HL-60 (cell line): ENCODE measurements at regions not wholly inside any gene's neighbourhood (a gene's known extent, or its start where the extent isn't known, plus 50 kb on each side); places are given as distances from the start of the nearest gene placed in this dataset.

Experiments
- DNase-seq, 2 experiments: peaks; one replicate each; pipeline ENCODE4 v3.0.0-alpha.2; 2010 to 2020; ENCODE audit warnings: low read depth in 1 of 2, low spot score in 1 of 2
- H3K27ac ChIP-seq: fragments of 250-450 bp; sonication (Bioruptor Pico); replicated peaks from 2 replicates; pipeline ENCODE4 v1.5.1; 2020; ENCODE audit warnings: mild to moderate bottlenecking, moderate library complexity
- H3K27me3 ChIP-seq: fragments of 250-450 bp; sonication (Bioruptor Pico); 2 replicates; pipeline ENCODE4 v1.5.1; 2021; ENCODE audit warnings: mild to moderate bottlenecking, moderate library complexity; ENCODE audit not compliant: insufficient read depth, poor library complexity, severe bottlenecking
- H3K4me3 ChIP-seq: replicated peaks from 2 replicates; pipeline ENCODE4 v1.5.1; 2011; ENCODE audit warnings: mild to moderate bottlenecking, control low read depth, low read length; ENCODE audit not compliant: insufficient read depth
- CTCF ChIP-seq: IDR thresholded peaks from one replicate; pipeline ENCODE4 v1.5.1; 2011; ENCODE audit warnings: low read length, control low read depth, inconsistent platforms; ENCODE audit not compliant: insufficient read depth
- GABPA ChIP-seq: IDR thresholded peaks from 2 replicates; pipeline ENCODE4 v1.6.1; 2012; ENCODE audit warnings: low read depth
- POLR2AphosphoS5 ChIP-seq: IDR thresholded peaks from 2 replicates; pipeline ENCODE4 v1.6.1; 2012; ENCODE audit warnings: low read depth
- SPI1 ChIP-seq: IDR thresholded peaks from 2 replicates; pipeline ENCODE4 v1.6.1; 2012; ENCODE audit warnings: low read depth, mild to moderate bottlenecking, borderline replicate concordance
- TF ChIP-seq, protein P1 (sequence below): IDR thresholded peaks from 2 replicates; pipeline ENCODE4 v1.6.1; 2012; ENCODE audit warnings: low read depth; ENCODE audit not compliant: insufficient replicate concordance

- Histone ChIP-seq H3K27ac (no peak overlapping the region), H3K4me3 (no peak overlapping the region)
- no peak for TF ChIP-seq POLR2AphosphoS5
- no peak for TF ChIP-seq SPI1
- TF ChIP-seq CTCF = no peak
- no peak for TF ChIP-seq GABPA
- TF ChIP-seq, protein P1, sequence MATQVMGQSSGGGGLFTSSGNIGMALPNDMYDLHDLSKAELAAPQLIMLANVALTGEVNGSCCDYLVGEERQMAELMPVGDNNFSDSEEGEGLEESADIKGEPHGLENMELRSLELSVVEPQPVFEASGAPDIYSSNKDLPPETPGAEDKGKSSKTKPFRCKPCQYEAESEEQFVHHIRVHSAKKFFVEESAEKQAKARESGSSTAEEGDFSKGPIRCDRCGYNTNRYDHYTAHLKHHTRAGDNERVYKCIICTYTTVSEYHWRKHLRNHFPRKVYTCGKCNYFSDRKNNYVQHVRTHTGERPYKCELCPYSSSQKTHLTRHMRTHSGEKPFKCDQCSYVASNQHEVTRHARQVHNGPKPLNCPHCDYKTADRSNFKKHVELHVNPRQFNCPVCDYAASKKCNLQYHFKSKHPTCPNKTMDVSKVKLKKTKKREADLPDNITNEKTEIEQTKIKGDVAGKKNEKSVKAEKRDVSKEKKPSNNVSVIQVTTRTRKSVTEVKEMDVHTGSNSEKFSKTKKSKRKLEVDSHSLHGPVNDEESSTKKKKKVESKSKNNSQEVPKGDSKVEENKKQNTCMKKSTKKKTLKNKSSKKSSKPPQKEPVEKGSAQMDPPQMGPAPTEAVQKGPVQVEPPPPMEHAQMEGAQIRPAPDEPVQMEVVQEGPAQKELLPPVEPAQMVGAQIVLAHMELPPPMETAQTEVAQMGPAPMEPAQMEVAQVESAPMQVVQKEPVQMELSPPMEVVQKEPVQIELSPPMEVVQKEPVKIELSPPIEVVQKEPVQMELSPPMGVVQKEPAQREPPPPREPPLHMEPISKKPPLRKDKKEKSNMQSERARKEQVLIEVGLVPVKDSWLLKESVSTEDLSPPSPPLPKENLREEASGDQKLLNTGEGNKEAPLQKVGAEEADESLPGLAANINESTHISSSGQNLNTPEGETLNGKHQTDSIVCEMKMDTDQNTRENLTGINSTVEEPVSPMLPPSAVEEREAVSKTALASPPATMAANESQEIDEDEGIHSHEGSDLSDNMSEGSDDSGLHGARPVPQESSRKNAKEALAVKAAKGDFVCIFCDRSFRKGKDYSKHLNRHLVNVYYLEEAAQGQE = no peak
Observed at GRCh38 chr3:170752571-170753155, 117.3 kb downstream of the RPL22L1 start.

DNA sequence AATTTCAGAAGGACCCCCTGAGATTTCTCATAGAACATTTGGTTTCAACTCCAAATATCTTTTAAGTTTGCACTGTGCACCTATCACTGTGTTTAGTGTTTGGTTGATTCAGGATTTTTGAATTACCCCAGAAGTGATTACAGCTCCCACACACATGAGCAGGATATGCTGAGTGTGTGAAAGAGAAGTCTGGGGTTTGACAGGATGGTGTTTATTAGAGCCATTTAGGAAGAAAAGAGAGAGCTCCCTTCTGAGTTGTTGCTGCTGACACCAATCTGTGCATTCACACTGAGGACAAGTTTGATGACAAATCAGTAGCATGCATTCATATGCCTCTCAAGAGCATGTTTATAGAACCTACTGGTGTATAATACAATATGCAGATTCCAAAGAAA, 118.1 kb downstream of the RPL22L1 start:
- no peak for DNase-seq
- peaks cover 7% of the 10 kb centered on the region for H3K27me3 ChIP-seq
- no peak for TF ChIP-seq POLR2AphosphoS5
- no peak for TF ChIP-seq CTCF
- TF ChIP-seq SPI1 = no peak
- TF ChIP-seq, protein P1 = no peak
- TF ChIP-seq GABPA = no peak
- no peak overlapping the region for H3K4me3 ChIP-seq
- no peak overlapping the region for H3K27ac ChIP-seq

More at GRCh38 chr3:170752571-170753155, 117.3 kb downstream of the RPL22L1 start:
- DNase-seq = no peak
- H3K27me3 ChIP-seq = peaks cover 7% of the 10 kb centered on the region

DNA sequence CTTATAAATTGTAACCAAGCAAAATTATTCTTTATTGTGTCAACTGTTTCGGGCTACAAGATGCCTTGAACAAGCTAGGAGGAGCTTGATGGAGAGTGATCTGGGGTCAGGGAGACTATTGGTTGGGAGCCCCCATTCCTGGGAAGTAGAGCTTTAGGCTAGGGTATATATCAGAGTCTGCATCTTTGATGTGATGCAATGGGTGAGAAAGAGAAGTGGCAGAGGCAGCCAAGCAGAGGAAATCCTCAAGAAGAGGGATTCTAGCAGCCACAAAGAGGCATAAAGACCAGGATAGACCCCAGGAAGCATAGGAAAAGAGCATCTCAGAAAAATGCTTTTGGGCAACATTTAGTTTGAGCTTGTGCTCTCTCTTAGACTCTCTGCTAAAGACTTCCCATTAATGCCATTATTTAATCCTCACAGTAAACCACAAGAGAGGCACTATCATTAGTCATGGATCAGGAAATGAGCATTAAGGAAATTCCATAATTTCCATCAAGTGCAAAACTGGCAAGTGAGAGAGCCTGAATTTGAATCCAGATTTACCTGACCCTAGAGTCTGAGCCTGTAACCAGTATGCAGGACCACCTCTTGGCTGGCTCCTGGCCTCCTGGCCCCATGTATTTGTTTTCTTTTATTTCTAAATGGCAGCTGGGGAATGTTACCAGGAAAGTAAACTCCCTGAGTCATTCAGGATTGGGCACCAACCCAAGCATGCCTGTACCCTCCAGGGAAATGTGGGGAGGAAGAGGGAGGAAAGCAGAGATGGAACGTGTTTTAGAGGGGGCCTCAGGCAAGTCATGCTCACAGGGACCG, 118.7 kb downstream of the RPL22L1 start:
- Histone ChIP-seq H3K27ac (no peak overlapping the region), H3K27me3 (peaks cover 7% of the 10 kb centered on the region), H3K4me3 (no peak overlapping the region)
- no peak for DNase-seq
- TF ChIP-seq POLR2AphosphoS5 (no peak), GABPA (no peak), SPI1 (no peak), CTCF (no peak)
- TF ChIP-seq, protein P1 = no peak
